ENCODE measurements at regions not wholly inside any gene's neighbourhood (a gene's known extent, or its start where the extent isn't known, plus 50 kb on each side); places are given as distances from the start of the nearest gene placed in this dataset.

DNA sequence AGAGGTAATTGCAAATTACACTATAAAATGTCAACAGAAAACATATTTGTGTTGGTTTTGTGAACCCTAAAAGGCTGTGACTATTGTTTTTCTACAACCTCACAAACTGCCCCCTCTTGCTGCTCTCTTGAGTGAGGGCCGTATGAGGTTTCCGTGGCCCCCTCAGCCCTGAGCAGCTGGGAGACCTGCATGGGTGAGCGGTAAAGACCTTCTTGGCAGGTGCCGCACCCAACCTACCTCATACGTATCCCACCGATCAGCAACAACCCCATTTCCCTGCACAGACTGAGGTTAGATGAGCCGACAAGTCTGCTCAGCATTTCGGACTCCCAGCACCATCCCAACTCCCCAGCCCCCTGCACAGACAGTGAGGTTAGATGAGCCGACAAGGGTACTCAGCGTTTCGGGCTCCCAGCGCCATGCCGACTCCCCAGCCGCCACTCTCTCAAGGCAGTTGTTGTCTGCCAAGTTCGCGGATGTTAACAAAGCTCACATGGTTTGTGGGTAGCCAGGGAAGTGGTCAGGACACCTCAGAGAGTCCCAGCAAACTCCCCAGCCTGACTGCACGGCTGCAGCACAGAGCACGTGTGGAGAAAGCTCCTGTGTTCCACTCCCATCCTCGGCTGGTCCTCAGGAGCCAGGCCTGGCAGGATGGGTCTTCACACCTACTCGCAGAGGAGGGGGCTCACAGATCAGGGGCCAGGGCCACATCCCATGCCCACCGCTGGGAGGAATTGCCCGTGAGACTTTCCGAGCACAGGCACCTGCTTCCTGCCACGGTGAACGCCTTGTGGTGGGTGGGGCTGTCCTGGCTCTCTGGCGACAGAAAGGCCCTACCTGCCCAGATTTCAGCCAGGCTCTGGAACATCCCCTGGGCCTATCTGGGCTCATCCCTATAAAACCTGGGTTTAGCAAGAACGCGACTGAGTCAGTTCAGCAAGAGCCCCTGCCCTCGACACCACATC, 502.9 kb downstream of the BRD1 start:
- DNase-seq (ENCODE audit: low read depth) = no peak

DNA sequence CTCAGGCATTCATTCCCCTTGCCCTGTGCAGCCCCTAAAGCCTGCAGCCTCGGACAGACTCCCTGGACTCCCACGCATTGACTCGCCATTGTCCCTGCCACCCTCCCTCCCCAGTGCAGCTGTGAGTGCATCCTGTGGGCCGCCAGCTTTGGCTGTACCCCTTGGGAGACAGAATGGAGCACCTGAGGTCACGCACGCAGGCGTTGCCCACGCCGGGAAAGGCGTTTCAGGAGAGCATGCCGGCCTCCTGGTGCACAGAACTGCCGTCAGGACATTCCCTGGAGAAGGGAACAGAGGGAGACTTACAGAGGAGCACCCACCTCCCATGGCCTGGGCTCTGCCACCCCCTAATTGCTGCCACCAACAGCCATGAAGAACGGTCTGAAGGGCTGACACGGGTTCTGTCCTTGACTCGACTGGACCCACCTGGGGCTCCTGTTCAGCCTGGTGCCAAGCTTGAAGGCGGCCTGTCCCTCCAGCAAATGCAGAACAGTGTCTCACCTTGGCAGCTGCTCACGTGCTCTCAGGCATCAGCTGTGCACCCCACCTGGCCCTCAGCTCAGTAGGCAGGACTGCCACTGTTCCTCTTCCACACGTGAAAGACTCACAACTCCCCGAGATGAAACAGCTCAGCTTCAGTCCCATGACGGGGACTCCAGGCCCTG, 503.8 kb downstream of the BRD1 start:
- no peak for DNase-seq (ENCODE audit: low read depth)

DNA sequence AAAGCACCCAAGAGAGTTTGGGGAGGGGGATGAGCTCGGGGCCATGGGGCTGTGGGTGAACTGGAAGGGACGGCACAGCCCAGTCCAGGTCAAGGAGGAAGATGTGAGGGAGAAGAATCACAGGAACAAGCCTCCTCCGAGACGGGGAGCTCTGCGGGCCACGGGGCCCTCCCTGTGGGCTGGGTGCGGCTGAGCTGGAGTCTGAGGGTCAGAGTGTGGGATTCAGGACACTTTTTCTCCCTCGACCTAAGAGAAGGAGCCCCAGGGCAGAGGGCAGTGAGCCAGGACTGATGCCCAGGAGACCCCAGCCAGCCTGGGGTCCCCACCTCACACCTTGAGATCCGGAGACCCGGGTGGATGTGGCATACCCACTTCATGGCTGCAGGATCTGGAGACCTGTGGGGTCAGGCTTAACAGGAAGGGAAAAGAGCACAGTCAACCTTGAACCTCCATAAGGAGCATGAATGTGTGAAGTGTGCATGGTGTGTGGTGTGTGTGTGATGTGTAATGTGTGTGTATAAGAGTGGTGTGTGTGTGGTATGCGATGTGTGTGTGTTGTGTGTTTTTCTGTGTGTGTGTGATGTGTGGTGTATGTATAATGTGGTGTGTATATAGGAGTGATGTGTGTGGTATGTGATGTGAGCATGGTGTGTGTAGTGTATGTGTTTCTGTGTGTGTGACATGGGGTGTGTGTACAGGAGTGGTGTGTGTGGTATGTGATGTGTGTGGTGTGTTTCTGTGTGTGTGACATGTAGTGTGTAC, 504.6 kb downstream of the BRD1 start:
- no peak for DNase-seq (ENCODE audit: low read depth)

DNA sequence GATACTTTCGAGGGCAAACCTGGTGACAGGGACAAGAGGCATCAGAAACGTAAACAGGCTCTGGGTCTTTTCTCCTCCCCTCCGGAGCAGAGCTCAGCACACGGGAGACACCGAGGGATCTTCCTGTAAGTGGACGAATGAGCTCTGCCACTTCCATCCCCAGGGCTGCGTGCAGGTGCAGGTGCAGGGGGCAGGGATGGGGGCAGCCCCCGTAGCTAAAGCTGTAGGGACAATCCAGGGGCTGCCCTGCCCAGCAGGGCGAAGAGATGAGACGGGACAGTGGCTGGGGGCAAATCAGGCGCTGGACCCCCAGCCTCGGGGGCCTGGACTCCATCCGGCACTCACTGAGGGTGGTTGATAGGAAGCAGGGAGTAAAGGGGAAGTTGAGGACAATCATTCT, 505.4 kb downstream of the BRD1 start:
- DNase-seq (ENCODE audit: low read depth) = no peak

DNA sequence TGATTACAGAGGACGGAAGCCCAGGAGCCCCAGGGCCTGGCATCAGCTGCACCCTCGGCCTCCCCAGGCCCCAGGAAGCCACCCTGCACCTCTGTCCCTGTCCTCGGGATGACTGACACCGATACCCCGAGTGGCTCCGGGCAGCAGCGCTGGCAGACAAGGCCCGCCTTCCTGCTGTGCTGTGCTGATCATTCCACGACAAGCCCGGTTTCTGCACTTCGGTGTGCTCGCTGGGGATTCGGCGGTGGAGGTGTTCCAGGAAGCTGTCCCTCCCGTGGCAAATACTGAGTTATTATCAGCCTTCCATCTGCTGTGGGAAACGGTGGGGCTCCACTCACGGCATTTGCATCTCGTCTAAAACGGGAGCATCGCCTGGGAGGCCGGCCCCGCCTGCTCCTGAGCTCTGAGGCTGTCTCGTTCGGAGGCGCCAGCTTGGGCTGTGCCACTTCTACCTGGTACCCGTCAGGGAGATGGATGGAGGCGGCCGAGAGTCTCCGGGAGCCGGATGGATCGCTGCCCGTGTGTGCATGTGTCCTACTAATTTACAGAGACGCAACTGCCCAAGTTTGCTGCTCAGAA, 506.1 kb downstream of the BRD1 start:
- DNase-seq (ENCODE audit: low read depth) = no peak

- DNase-seq (ENCODE audit: low read depth) = no peak
Observed at GRCh38 chr22:49320714-49321476, 506.8 kb downstream of the BRD1 start.

DNA sequence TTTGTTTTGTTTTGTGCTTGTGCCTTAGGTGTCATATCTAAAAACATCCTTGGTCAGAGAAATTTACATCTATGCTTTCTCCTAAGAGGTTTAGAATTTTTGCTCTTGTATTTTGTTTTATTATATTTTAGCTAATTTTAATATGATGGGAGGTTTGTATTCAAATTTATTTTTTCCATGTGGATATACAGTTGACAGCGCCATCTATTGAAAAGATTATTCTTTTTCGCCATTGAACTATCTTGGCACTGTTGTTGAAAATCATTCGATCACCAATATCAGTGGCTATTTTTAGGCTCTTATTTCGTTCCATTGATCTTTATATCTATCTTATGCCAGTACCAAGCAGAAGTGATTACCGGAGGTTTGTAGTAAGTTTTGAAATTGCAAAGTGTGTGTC, 510.3 kb downstream of the BRD1 start:
- no peak for DNase-seq (ENCODE audit: low read depth)

- DNase-seq (ENCODE audit: low read depth) = no peak
Observed at GRCh38 chr22:49312601-49313000, 515.1 kb downstream of the BRD1 start.

DNA sequence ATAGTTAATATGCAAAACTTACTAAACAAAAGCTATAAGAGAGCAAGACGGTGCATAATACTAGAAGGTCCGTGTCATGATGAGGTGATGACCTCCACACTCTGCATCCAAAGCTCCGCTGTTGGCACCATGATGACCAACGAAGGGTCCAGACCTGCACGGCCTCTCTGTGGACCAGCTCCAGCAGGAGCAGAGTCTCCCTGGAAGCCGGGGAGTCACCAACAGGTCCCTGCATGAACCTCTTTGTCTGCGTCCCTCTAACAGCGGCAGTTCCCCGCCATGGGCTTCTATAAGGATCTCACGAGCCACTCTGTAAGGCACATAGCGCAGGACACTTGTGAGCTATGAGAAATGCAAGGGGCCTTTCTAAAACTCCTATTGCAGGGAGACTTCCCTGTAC, 517.3 kb downstream of the BRD1 start:
- DNase-seq (ENCODE audit: low read depth) = no peak

GRCh38 chr22:49308300-49308699, 519.4 kb downstream of the BRD1 start:
- DNase-seq (ENCODE audit: low read depth) = no peak

- DNase-seq (ENCODE audit: low read depth) = no peak
Observed at GRCh38 chr22:49307870-49308269, 519.8 kb downstream of the BRD1 start.

DNA sequence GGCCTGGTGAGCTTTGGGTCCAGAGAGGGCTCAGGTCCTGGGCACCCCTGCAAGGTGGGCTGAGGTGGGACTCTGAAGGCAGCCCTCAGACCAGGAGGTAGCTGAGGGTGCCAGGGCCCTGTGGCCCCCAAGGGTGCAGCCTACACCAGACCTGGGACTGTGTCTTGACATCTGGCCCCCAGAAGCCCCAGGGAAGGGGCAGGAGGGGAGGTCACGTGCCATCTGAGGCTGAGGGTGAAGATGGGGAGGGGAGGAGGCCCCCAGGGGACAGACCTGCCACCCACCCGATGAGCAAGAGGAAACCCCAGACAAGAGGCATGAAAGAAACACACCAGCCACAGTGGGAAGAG, 520.2 kb downstream of the BRD1 start:
- no peak for DNase-seq (ENCODE audit: low read depth)

GRCh38 chr22:49306632-49307480, 520.8 kb downstream of the BRD1 start:
- DNase-seq (ENCODE audit: low read depth) = no peak

DNA sequence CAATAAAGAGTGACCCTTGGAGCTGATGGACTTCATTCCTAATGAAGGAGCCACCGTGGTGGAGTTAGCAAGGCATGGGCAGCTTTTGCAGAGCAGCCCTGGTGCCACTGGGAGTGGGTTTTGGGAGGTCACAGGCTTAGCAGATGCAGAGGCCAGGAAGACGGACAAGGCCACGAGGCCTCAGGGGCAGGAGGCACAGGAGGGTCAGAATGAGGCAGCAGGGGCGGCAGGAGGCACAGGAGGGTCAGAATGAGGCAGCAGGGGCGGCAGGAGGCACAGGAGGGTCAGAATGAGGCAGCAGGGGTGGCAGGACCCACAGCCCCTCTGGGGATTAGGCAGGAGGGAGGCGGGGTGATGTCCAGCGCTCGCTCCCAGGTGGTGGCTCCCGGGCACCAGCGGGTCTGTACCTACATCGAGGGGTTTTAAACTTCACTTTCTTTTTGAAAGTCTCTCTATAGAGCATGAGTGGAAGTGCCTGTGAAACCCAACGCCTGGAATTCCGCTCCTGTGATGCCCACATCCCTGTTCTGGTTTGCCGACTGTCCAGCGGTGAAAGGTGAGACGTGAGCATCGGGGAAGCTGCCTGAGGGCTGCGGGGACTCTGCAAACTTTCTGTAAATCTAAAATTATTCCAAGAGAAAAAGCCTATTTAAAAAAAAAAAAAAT, 521.6 kb downstream of the BRD1 start:
- no peak for DNase-seq (ENCODE audit: low read depth)

GRCh38 chr22:49305214-49305965, 522.3 kb downstream of the BRD1 start:
- peak; percentile 15 for DNase-seq (ENCODE audit: low read depth)

- DNase-seq (ENCODE audit: low read depth) = no peak
Observed at GRCh38 chr22:49303781-49304461, 523.8 kb downstream of the BRD1 start.

- no peak for DNase-seq (ENCODE audit: low read depth)
Observed at GRCh38 chr22:49303061-49303735, 524.5 kb downstream of the BRD1 start.

- DNase-seq (ENCODE audit: low read depth) = no peak
Observed at GRCh38 chr22:49302530-49302929, 525.1 kb downstream of the BRD1 start.

All from activated T-helper 1 cell treated with Interleukin-2 at 50 U/mL for 16 hours (primary cell).